Activated naive CD4-positive, alpha-beta T cell treated with anti-CD3 and anti-CD28 coated beads, Interleukin-2, amount 50 U/mL, for 16 hours (primary cell): ENCODE measurements at regions not wholly inside any gene's neighbourhood (a gene's known extent, or its start where the extent isn't known, plus 50 kb on each side); places are given as distances from the start of the nearest gene placed in this dataset.

ENCODE experiments used
- DNase-seq: peaks from one replicate; pipeline ENCODE4 v3.0.0-alpha.2; 2020

DNA sequence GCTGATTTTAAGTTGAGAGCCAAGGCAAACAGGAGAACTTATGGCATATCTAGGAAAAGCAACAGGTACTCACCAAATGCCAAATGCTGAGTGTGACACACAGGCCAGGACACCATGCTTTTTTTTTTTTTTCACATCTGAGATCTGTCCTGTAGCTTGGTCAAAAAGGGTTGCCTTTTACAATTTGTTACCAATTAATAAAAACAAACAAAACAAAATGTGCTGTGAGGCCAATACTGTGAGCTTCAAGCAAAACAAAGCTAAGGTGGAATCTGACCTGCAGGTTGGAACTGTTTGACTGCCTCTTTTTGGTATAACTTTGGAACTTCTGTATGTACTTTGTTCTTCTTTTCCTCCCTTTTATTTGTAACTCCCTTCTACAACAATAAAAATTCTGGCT lies 548.5 kb upstream of the IGFBP7 start:
- no peak for DNase-seq

DNA sequence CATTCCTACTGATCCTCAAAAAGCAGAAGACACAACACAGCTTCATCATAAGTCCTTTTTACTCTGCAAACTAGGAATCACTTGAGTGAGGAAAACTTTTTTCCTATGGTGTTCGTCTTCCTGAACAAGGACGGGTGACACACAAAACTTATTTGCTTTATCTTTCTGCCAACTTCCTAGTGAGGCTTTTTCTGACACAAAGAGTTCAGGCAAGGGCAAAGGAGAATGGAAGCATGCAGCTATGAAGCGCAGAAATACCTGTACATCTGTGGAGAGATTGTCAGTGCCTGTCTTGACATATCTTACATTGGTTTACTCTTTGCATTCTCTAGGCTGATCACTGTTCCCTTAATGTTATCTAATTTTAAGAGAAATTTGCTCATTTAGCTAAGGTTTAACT lies 548.0 kb upstream of the IGFBP7 start:
- DNase-seq: no peak

DNA sequence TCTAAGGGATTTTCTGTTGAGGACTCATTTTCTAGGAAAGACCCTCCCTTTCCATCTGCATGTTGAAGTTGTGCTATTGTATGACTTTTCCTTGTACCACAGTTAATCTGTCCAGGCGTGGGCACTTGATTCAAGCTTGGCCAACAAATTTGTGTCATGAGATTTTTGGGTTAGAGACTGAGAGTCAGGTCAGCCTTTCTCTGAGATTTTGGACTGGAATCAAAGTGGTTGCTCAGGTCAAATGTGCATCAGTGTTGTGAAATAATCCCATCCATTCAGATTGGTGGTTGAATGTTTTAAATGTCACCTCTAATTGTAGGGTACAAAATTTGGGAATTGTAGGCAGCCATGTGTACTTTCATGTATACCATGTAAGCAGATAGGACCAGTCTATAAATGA lies 545.2 kb upstream of the IGFBP7 start:
- DNase-seq: no peak

DNA sequence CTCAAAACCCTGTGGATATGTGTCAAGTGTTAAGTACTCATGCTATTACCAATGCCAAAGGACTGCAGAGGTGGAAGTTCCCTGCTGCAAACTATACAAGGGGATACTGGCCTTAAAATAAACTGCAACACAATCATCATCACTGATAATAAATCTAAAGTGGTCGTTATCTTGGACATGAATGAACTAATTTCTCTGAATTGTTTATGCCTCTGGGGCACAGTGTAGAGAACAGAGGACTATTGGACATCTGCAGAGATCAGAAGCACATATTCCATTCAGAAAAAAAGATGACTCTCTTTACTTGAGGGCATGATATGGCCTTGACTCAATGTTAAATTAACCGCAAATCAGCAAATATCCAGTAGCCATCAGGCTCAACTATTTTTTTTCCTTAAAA lies 542.6 kb upstream of the IGFBP7 start:
- no peak for DNase-seq

DNA sequence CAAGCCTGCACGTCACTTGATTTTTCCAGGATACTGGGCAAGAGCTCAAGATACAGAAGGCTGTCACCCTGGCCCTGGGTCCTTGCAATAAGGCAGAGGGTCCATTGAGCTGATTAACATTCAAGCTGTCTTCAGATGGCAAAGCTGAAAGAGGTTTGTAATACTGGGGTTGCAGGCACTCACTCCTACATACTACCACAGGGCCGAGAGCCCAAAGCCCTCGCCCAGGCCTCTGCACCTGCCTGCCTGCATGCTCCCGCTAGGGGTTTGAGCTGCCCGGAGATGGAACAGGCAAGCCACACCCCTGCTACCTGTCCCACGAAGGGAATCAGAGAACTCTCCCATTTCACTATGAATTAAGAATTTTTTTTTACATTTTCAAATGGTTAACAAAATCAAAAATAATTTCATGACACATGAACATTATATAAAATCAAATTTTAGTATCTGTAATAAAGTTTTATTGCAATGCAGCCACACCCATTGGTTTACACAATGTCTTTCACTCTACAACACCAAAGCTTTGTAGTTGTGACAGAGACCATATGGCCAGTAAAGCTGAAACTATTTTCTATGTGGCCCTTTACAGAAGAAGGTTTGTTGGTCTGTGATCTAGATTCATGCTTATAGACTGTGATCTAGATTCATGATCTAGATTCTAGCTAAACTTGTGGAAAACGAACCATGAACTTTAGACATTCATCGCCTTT lies 530.4 kb upstream of the IGFBP7 start:
- DNase-seq: no peak

DNA sequence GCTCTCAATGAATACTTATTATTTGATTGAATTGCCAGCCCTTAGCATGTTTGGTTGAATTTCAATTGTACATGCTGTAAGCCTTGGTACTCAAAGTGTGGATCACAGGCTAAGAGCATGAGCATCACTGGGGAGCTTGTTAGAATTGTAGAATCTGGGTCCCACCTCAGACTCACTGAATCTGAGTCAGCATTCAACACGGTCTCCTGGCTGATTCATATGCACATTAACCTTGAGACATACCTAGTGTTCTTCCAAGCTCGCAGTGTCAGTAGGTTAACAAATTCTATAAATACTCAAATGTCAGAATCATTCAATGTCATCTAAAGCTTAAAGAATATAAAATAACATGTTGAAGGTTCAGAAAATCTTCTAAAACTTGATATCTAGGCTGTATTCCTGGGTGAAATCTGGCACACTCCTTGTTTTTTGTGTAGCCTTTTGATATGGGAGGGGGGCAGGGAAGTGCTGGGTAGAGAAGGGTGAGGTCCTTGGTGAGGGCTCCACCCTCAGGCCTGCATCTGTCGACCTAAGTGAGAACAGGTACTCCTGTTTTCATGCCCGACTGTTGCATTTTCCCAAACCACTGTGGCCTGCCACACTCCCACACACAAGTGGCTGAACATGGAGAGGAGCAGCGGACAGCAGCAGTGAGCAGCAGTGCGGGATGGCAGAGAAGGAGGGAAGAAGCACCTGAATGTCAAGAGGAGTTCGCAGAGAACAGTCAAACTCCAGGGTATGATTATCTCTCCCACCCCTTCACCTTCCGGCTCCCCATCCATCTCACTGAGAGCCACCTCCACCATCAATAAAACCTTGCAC lies 529.6 kb upstream of the IGFBP7 start:
- no peak for DNase-seq

DNA sequence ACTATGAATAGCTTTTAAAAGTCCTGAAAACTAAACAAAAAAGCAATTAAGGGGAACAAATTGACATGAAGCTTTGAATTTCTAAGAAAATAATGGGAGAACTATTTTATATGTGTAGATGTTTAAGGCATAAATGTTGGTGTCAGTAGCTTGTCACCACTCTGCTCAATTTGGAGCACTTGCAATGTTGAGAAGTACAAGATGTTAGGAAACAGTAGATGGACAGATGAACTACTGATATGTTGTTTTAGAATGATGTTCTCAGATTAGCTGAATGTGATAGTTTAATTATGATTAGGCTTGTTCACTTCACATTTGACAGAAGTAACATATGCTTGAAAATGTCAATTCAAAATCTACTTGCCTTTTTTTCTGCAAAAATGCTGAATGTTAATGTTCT lies 525.7 kb upstream of the IGFBP7 start:
- no peak for DNase-seq

DNA sequence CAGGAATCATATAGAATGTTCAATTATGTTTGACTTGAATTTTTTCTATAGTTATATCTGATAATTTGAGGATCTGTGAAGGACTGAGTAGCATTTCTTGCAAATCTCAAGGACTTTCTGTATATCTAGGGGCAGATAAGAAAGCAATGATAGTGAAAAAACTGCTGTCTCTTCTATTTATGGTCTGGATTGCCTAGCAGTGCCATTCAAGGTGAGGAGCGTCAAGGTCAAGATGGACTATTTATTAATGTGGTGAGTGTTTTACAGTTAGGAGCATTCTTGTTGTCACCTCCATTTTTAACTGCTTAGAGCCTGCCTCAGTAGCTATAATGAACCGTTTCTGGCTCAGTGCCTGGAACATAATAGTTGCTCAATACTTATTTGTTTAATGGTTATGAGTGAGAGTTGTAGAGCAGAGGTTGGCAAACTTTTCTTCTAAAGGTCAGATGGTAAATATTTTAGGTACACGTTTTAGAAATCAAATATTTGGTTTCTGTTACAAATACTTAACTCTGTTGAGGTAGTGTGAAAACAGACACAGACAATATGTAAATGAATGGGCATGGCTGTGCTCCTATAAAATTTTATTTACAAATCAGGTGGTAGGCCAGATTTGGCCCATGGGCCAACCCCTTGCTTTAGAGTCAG lies 523.2 kb upstream of the IGFBP7 start:
- DNase-seq: no peak

DNA sequence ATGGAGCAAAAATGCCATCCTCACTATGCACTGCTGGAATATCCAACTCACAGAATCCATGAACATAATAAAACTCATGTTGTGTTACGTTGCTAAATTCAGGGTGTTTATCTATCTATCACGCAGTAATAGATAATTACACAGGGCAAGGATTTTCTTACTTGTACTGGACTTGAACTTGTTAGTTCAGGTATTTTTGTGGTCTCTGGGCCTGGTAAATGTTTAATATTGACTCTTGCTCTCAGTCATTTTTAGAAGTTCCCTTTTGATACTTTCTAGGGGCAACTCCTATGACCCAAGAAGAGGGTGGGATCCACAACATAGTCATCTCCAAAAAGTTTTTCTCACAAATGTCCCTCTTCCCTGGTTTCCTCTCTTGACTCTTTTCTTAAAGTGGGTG lies 522.4 kb upstream of the IGFBP7 start:
- DNase-seq: no peak

DNA sequence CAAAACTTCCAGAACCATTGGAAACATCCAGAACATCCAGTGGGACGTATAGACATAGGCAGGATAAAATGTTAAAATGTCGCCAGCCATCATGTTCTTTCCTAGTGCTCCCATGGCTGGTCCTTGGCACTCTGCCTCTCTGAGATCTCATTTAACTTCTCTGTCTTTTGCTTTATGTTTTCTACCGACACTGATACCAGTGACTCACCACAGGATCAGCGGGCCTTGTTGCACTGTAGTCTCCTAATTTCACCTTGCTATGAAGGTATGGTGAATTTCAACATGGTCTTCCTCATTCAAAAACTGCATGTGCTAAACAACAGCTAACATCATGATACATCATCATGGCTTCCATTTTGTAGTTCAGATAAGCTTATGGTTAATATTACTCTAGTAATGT lies 521.0 kb upstream of the IGFBP7 start:
- DNase-seq: no peak

DNA sequence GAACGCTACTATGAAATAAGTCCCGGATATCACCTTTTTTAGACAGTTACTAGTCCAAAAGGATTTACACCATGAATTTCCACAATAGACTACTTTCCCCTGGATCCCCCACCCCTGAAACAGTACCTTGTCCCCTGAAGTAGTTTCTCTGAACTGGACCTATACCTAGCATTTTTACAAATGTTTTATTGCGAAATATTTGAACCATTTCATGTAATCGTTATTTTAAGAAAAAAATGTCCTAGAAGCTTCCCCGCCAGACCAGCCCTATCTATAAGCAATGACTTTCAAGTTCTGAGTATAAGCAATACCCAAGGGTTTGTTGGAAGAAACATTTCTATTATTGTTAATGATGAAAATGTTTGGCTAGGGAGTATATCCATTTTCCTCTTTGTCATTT lies 517.8 kb upstream of the IGFBP7 start:
- no peak for DNase-seq

DNA sequence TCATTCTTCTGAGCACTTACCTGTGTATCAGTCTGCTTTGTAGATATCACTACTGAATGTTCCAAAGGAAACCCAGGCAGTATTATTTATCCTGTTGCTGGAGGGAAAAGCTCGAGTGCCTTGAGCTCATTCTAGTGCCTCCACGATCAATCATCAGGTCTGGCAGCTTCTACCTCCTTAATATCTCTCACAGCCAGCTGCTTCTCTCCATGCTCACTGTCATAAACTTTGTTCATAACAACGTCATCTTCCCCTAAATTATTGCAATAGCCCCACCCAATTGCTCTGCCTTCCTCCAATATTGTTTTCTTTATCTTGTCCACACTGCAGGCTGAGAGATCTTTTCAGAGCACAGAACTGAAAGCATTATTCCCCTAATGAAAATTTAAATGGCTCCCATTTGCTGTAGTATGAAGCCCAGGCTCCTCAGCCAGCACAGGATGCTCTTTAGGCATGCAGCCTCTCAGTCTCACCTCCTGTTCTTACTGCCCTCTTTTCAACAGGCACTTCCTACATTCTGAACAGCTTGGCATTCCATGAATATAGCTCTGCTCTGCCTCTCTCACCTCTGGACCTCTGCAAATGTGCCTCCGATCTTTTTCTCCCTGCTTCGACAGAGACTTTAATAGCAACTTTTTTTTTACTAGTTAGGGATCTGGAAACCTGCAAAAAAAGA lies 504.2 kb upstream of the IGFBP7 start:
- DNase-seq: no peak

DNA sequence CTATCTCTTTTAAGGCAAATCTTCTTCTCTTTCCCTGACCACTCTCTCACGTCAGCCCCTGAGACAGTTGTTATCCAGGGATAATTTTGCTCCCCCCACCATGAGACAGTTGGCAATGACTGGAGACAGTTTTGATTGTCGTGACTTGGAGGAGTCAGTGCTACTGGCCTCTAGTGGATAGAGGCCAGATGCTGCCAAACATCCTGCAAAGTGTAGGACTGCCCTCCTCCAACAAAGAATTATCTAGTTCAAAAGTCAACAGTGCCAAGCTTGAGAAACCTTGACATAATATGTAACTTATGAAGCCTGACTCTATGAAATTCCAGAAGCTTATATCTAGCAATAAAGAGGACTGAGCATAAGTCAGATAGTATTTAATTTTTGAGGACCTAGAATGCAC lies 502.1 kb upstream of the IGFBP7 start:
- no peak for DNase-seq

DNA sequence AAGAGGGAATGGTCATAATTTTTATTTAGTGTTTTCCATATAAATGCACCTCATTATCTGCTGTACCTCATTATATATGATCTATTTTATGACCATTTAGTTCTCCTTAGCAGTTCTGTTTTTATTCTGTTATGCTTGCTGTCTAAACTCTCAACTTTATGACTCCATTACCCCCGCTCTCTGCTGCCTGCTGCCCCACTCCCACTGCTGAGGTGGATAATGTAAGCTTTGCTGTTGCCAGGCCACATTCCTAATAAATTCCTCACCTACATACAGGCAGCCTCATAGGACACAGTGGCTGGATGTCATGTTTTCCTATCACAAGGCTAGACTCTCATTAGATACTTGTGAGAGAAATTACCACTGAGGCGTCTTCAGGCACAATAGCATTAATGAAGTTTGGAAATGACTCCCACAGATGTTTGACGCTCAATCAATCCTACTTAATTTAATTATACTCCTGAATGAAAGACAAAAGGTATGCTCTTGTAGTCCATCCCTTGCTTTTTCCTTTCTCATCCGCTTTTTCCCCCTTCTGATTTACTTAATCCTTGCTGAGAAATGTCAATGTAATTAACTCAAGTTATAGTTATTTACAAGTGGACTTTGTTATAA lies 497.5 kb upstream of the IGFBP7 start:
- DNase-seq: no peak

DNA sequence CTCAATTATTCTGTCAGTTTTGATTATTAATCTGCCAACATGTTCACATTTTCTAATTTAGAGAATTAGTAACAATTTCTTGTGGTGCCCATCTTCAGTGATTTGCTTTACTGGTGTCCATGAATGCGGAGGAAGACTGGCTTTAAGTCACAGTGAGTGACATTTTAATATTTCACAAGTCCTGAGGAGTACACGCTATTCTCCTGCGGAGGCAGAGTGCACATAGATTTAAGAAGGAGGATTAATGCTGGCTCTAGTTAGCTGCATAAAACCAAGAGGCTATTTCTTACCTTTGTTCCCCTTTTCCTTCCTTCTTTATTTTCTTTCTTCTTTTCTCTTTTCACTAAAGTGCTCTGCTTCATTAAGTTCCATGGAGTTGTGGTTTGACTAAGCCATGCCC lies 495.2 kb upstream of the IGFBP7 start:
- no peak for DNase-seq

DNA sequence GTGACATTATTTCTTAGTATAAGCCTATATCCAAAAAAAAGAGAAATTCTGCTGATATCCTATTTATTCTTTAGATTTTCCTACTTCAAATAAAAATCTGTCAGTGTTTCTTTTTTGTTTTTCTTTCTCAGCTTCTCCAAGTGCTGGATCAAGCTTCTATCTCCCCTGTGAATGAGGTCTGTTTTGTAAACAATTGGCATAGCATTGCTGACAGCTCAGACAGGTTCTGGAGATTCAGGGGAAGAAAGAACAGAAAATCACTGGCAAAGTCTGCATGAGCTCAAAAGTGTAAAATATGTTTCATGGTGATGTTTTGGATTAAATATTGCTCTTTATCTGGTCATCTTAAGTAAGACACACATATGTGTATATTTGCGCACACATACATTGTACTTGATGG lies 492.0 kb upstream of the IGFBP7 start:
- no peak for DNase-seq

DNA sequence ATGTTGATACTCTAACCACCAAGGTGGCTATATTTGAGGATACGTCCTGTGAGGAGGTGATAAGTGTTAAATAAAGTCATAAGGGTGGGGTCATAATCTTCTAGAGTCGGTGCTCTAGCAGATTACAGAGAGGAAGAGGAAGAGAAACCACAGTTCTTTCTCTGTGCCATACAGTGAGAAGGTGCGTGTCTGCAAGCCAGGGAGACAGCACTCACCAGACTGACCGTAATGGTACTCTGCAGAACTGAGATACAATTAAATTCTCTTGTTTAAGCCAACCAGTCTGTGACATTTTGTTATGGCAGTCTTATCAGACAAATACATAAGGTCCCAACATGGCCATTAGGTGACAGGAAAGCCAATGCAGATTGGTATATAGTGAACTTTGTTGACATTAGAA lies 480.9 kb upstream of the IGFBP7 start:
- DNase-seq: no peak

DNA sequence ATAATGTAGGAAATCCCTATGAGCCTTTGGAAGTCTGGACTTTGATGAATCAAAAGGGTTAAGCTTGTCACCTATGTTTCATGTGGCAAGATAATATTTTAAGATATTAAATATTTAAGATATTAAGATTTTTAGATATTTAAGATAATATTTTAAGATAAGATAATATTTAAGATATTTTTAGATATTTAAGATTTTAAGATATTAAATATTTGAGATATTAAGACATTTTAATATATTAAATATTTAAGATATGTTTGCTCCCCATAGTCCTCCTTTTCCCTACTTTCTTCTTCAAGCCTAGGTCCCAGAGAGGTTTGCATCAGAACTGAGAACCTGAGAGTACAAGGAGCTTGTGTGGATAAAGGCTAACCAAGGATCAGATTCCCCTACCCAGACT lies 478.4 kb upstream of the IGFBP7 start:
- no peak for DNase-seq

DNA sequence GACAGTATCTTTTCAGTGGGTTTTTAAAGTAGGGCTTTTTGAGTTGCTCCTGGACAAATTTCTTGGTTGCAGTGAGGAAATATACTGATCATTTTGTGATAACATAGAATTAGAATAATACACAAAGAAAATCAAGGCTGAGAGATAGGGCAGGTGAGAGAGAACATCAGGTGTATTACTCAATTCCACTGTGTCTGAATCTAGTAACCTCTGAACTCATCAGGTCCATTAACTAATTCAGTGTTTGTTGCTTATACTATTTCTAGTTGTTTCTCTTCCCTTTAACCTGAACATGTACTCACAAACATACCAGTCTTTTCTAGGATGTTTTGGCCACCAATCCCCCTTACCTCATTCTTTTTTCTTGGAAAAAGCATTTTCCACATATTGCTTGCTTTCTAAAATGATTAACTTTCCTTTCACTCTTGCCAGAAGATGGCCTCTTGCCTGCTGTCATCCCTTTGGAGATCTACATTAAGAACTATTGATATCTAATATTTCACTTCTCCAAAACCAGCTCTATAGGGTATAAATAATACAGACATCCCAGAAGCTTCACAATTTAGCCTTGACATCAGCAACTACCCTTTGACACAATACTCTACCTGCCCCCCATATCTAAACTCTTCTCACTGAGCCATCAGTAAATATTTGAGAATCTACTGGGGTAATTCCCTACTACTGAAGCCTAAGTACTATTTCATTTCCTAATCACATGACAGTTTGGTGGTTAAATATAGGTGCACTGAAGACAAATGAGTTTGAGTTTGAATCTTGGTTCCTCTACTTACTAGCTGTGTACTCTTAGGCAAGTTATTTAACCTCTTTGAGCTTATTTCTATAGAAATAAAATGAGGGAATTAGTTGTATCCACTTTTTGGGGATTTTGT lies 470.8 kb upstream of the IGFBP7 start:
- DNase-seq: no peak

DNA sequence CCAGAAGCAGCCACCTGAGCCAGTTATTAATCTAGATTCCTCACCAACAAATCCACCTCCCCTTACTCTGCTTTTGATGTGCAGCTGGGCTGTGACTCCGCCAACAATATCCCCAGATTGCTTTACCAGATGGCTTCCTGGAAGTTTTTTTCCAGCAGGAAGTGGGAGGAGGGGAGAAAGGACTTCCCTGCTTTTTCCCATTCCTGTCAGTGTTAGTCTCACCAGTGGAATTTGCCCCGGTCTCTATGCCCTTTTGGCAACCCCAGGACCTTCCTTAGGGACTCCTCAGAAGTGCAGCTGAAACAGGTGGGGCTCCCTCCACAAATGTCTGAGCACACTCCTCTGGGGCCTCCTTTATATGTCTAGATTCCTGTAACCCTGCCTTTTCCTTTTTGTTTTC lies 465.2 kb upstream of the IGFBP7 start:
- no peak for DNase-seq

DNA sequence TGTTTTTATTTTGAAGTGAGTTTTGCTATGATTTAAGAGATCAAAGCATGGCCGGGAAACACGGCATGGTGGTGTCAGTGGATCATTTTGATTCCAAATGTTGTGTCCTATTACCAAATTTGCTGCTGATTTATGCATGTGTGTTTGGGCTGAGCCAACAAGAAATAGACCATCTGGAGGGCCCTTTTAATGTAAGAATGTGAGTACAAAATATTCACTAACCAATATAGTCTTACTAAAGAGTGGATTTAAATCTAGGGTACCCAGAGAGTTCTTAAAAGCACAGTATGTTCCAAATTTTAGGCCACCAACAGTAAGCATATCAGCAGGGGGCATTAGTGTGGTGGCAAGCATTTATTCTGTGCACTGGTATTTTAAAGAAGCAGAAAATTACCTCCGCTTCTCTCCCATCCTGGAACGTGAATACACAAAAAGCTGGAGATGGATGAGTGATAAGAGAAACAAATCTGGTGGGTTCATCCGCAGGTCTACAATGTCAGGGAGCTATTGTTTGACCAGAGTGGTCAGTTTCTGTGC lies 444.4 kb upstream of the IGFBP7 start:
- DNase-seq: no peak

DNA sequence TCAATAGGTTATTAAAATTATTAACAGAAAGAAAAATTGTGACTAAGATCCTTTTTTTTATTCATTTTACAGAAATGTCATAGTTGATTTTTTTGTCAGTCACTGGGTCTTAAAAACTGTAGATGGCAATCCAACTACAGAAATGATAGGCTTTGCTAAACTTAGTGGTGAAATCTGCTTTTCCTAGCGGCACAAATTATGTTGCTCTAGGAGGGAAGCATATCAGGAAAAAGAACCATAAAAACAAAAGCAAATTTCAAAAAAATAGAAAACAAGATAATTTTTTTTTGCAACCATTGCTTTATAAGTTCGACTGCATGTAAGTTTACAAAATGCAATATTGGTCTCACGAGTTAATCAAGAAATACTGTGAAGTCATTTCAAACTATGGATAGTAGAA lies 443.5 kb upstream of the IGFBP7 start:
- no peak for DNase-seq
